Colon (tissue), 2 donors: ENCODE measurements at regions not wholly inside any gene's neighbourhood (a gene's known extent, or its start where the extent isn't known, plus 50 kb on each side); places are given as distances from the start of the nearest gene placed in this dataset.
"Not testable (repeated sequence)": the region's sequence is repeated elsewhere in the genome, so short reads cannot be mapped to it uniquely, and the experiment has no call there.

Experiments
- FAIRE-seq: peaks from 2 replicates; lab custom pipeline; 2012; peaks lifted over from hg19 to GRCh38; lab: Jason Lieb, UNC
- donor health status: control.
- donor health status: control.

- FAIRE-seq = no peak
Observed at GRCh38 chr10:78342827-78343653, 309.4 kb downstream of the RPS24 start.

- FAIRE-seq = not testable (repeated sequence)
Observed at GRCh38 chr10:78344257-78344656, 310.6 kb downstream of the RPS24 start.

GRCh38 chr10:78345515-78345914 is 311.9 kb downstream of the RPS24 start:
- FAIRE-seq = not testable (repeated sequence)

GRCh38 chr10:78346721-78347120 is 313.1 kb downstream of the RPS24 start:
- no peak for FAIRE-seq

GRCh38 chr10:78348411-78349164 is 314.9 kb downstream of the RPS24 start:
- FAIRE-seq = no peak

DNA sequence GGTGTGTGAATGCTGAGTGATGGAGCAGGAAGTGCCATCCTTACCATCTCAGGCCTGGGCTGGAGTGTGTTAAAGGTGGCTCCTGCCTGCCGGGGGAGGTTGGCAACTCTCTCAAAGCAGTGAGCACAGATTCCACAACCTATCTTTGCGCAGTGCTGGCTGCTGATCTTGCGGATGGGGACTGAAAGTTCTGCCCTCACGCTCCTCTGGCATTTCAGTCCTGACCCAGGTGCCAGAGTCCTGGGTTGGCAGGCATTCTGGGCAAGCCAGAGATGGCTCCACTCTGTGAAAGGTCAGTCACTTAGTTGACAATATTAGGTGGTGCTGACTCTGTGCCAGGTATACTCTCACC is 315.5 kb downstream of the RPS24 start:
- no peak for FAIRE-seq

DNA sequence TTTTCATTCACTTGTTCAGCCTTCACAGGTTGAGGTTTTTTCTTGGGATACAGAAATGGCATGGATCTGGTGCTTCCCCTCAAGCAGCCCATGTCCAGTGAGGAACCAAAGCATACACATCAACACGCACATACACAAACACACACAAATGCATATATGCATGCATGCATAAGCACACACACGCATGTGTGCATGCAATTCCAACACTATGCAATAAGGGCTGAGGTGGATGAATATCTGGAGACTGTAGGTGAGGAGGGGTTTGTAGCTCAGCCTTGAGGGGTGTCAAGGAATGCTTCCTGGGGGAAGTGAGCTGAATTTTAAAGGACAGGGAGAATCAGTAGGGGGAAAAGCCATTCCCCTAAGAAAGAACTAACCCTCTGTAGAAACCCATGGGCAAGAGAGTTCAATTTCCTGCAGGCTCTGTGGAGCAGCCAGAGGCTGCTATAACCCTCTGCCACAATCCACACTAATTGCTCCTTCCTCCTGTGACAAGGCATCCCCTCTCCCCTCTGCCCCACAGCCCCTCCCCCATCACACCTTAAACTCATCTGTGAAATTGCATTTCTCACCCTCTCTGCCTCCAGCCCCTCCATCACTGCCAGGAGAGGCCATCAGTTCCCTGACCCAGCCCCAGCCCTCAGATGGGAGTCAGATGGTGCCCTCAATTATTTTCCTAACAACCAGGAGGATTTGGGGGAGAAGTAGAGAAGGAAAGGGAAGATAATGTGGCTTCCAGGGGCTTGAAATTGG is 316.4 kb downstream of the RPS24 start:
- no peak for FAIRE-seq

GRCh38 chr10:78351283-78351682 is 317.6 kb downstream of the RPS24 start:
- FAIRE-seq = no peak

GRCh38 chr10:78351809-78352208 is 318.1 kb downstream of the RPS24 start:
- FAIRE-seq = no peak

GRCh38 chr10:78353636-78354035 is 320.0 kb downstream of the RPS24 start:
- FAIRE-seq = no peak

DNA sequence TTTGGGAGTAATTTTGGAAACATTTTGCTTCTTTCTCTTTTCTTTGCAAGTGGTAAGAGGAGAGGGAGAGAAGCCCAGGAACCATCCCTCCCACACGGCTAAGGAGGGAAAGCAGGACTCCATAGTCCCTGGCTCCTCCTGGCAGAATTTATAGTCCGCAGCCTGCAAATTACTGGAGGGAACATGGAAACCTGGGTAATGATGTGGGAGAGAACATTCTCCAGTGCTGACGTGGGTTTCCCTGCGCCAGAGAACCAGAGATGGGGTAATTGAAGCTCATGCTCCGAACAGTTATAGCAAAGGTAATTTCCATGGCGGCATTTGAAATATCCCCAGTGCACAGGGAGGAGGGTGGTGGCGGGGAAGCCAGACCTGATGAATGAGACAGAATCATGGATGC is 320.4 kb downstream of the RPS24 start:
- no peak for FAIRE-seq

- FAIRE-seq = no peak
Observed at GRCh38 chr10:78356291-78356900, 322.7 kb downstream of the RPS24 start.

- no peak for FAIRE-seq
Observed at GRCh38 chr10:78357141-78358063, 323.7 kb downstream of the RPS24 start.

- no peak for FAIRE-seq
Observed at GRCh38 chr10:78358351-78358750, 324.7 kb downstream of the RPS24 start.

GRCh38 chr10:78358982-78359381 is 325.3 kb downstream of the RPS24 start:
- no peak for FAIRE-seq

DNA sequence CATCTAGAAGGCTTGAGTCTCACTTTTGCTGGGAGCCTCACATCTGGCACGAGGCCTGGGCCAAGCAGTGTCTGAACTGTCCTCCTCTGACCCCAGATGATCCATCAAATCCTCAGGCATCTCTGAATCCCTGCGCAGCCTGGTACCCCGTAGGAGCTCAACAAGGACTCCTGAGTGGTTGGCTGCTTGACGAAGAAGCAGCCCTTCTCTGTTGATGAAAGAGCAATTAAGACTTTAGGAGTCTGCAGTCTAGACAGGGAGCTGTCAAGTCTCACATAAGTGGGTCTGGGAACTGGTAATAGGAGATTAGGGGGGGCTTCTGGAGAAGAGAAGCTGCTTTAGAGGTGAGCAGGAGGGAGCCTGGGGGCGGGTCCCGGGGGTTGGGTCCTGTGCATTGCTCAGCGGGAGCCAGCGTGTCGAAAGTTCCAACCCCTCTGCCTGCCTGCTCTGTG is 326.0 kb downstream of the RPS24 start:
- FAIRE-seq = no peak

- FAIRE-seq = no peak
Observed at GRCh38 chr10:78360284-78360683, 326.6 kb downstream of the RPS24 start.

DNA sequence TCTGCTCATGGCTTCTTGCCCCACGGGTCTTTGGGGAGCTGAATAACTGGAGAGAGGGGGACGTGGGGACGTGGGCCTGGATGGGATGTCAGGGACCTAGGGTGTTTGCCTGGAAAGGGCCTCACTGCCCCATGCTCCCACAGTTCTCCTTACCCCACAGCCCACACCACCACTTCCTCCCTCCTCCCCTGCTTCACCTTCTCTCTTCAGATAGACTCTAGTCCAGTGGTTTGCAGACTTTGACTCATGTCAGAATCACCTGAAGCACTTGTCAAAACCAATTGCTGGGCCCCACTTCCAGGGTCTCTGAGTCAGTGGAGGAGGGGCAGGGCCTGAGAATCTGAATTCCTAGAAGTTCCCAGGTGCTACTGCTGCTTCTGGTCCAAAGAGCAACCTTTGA is 327.4 kb downstream of the RPS24 start:
- FAIRE-seq = no peak

DNA sequence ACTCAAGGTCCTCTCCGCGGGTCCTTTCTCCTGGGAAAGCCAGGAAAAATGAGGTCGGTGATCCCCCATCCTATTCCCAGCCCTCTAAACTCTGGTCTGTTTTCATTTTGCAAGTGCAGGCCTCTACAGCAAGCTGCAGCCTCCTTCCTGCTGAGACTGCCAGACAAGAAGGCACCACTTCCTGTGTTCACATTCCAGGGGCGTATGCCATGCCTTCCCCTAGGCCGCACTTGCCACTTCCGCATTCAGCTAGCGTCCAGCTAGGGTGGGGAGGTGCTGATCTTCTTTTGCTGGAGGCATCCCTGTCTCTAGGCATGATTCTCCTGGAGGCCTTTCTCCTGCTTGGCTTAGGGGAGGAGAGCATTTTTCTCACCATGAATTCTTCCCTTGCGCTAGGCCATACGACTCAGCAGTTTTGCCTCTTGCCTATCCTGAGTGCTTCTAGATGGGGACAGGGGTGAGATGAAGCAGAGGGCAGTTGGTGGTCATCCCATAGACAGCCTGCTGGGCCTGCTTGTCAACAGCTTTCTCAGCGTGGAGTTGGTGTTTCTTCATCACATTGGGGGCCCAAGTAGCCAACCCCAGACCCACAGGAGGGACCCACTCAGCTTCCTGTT is 328.9 kb downstream of the RPS24 start:
- no peak for FAIRE-seq

GRCh38 chr10:78363190-78363589 is 329.5 kb downstream of the RPS24 start:
- FAIRE-seq = no peak

- FAIRE-seq = no peak
Observed at GRCh38 chr10:78365694-78366093, 332.0 kb downstream of the RPS24 start.
